DOHH2 (cell line): ENCODE measurements at regions not wholly inside any gene's neighbourhood (a gene's known extent, or its start where the extent isn't known, plus 50 kb on each side); places are given as distances from the start of the nearest gene placed in this dataset.

Experiments
- EZH2phosphoT487 ChIP-seq: fragments of 200-600 bp; sonication (generic); IDR thresholded peaks from 2 replicates; pipeline ENCODE4 v1.6.1; 2017; ENCODE audit warnings: borderline replicate concordance, mild to moderate bottlenecking, antibody characterized with exemption, low read length, moderate library complexity, mixed read lengths
- TF ChIP-seq, protein P1 (sequence below): fragments of 200-600 bp; sonication (generic); IDR thresholded peaks from one replicate; pipeline ENCODE4 v1.5.1; 2014; ENCODE audit warnings: antibody characterized with exemption, mild to moderate bottlenecking, low read depth, low read length; ENCODE audit not compliant: poor library complexity, severe bottlenecking

DNA sequence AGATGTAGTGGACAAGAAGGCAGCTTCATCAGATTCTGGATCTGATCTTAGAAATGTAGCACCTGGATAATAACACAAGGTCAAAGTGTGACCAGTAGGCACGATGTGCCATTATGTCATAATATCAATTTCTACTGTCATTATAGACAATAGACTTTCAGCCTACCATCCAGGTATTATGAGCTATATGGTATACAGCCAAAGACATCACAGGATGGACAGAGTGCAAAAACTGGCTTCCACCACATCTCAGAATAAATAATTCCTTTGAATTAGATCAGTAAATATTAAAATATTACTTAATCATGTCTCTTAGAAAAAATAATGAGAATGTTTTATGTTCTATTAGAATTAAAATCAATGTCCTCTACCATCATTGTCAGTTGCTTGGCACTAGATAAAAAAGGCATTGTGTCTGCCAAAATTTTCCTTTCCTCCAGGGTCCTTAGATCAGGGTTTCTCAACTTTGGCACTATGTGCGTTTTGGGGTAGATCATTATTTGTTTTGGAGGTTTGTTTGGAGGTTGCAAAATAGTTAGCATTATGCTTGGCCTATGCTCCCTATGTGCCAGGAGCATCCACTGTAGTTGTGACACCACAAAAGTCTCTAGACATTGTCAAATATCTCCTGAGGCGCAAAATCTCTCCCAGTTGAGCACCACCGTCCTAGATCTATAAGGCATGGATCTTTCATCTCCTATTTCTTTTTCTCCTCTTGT, 86.7 kb upstream of the NRIP1 start:
- TF ChIP-seq, protein P1, sequence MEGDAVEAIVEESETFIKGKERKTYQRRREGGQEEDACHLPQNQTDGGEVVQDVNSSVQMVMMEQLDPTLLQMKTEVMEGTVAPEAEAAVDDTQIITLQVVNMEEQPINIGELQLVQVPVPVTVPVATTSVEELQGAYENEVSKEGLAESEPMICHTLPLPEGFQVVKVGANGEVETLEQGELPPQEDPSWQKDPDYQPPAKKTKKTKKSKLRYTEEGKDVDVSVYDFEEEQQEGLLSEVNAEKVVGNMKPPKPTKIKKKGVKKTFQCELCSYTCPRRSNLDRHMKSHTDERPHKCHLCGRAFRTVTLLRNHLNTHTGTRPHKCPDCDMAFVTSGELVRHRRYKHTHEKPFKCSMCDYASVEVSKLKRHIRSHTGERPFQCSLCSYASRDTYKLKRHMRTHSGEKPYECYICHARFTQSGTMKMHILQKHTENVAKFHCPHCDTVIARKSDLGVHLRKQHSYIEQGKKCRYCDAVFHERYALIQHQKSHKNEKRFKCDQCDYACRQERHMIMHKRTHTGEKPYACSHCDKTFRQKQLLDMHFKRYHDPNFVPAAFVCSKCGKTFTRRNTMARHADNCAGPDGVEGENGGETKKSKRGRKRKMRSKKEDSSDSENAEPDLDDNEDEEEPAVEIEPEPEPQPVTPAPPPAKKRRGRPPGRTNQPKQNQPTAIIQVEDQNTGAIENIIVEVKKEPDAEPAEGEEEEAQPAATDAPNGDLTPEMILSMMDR: no peak
- no peak for TF ChIP-seq EZH2phosphoT487
